IMR-90 (cell line): ENCODE measurements at regions not wholly inside any gene's neighbourhood (a gene's known extent, or its start where the extent isn't known, plus 50 kb on each side); places are given as distances from the start of the nearest gene placed in this dataset.

Source experiments
- ATAC-seq: fragments of 200-7000 bp; cut with Tn5 transposase; 2 replicates; pipeline ENCODE4 v1.9.1; 2020; ENCODE audit warnings: low read depth, mild to moderate bottlenecking, moderate library complexity
- BruUV-seq: library from RNA; stranded (reverse); fragments of 400-500 nt; replicated peaks from 2 replicates; lab custom pipeline; 2021; lab: Mats Ljungman, UMichigan
- CTCF ChIA-PET: fragments of 300-600 bp; formaldehyde crosslinking; extraction: SDS; loops from one replicate; lab custom pipeline; 2021; ENCODE audit warnings: antibody characterized with exemption; lab: Yijun Ruan, JAX
- POLR2A ChIA-PET: fragments of 300-600 bp; sonication (Branson Sonifier 250); formaldehyde crosslinking; loops from one replicate; lab custom pipeline; 2022; ENCODE audit warnings: antibody characterized with exemption; ENCODE audit not compliant: unreplicated experiment; lab: Charles Lee
- DNase-seq: peaks from one replicate; pipeline ENCODE4 v3.0.0; 2013
- H2AFZ ChIP-seq: replicated peaks from 2 replicates; pipeline ENCODE3; 2013; ENCODE audit warnings: low read length, mild to moderate bottlenecking; ENCODE audit not compliant: poor library complexity
- H2AK5ac ChIP-seq: 2 replicates; pipeline ENCODE4 v1.6.1; 2013; ENCODE audit warnings: low read depth, low read length, inconsistent platforms
- H2AK9ac ChIP-seq: replicated peaks from 2 replicates; pipeline ENCODE3; 2013; ENCODE audit warnings: mild to moderate bottlenecking, low read depth, low read length, moderate library complexity; ENCODE audit not compliant: poor library complexity
- H2BK120ac ChIP-seq: 2 replicates; pipeline ENCODE4 v1.6.1; 2013; ENCODE audit warnings: low read depth, low read length, inconsistent platforms
- H2BK15ac ChIP-seq: 3 replicates; pipeline ENCODE4 v1.6.1; 2013; ENCODE audit warnings: low read depth, low read length, inconsistent platforms
- H2BK20ac ChIP-seq: 2 replicates; pipeline ENCODE4 v1.6.1; 2013; ENCODE audit warnings: low read depth, mild to moderate bottlenecking, inconsistent platforms, low read length, moderate library complexity
- H2BK5ac ChIP-seq: 2 replicates; pipeline ENCODE4 v1.6.1; 2013; ENCODE audit warnings: mild to moderate bottlenecking, low read depth, low read length, inconsistent platforms; ENCODE audit not compliant: poor library complexity, severe bottlenecking
- H3K14ac ChIP-seq: replicated peaks from 2 replicates; pipeline ENCODE4 v1.6.1; 2013; ENCODE audit warnings: low read depth, low read length, inconsistent platforms
- H3K18ac ChIP-seq: 2 replicates; pipeline ENCODE4 v1.6.1; 2013; ENCODE audit warnings: low read depth, low read length, control low read depth
- H3K23ac ChIP-seq: 2 replicates; pipeline ENCODE4 v1.6.1; 2013; ENCODE audit warnings: low read depth, low read length, inconsistent platforms
- H3K27ac ChIP-seq: 2 replicates; pipeline ENCODE4 v1.5.1; 2013; ENCODE audit warnings: mild to moderate bottlenecking, control low read depth, low read length; ENCODE audit not compliant: insufficient read depth
- H3K27me3 ChIP-seq: 2 replicates; pipeline ENCODE4 v1.6.1; 2013; ENCODE audit warnings: low read length; ENCODE audit not compliant: control insufficient read depth, insufficient read depth
- H3K36me3 ChIP-seq: 2 replicates; pipeline ENCODE4 v1.6.1; 2013; ENCODE audit warnings: low read length, mixed read lengths; ENCODE audit not compliant: control insufficient read depth, insufficient read depth
- H3K4ac ChIP-seq: 2 replicates; pipeline ENCODE4 v1.6.1; 2013; ENCODE audit warnings: low read depth, low read length, inconsistent platforms
- H3K4me1 ChIP-seq: 2 replicates; pipeline ENCODE4 v1.6.1; 2013; ENCODE audit warnings: low read length, mixed read lengths; ENCODE audit not compliant: control insufficient read depth, insufficient read depth
- H3K4me2 ChIP-seq: 2 replicates; pipeline ENCODE4 v1.6.1; 2013; ENCODE audit warnings: low read depth, mild to moderate bottlenecking, control low read depth, low read length, moderate library complexity
- H3K4me3 ChIP-seq: 2 replicates; pipeline ENCODE4 v1.5.1; 2013; ENCODE audit warnings: low read depth, mild to moderate bottlenecking, control low read depth, low read length, moderate library complexity; ENCODE audit not compliant: insufficient read depth
- H3K56ac ChIP-seq: 2 replicates; pipeline ENCODE4 v1.6.1; 2013; ENCODE audit warnings: low read length, inconsistent platforms; ENCODE audit not compliant: insufficient read depth; ENCODE audit errors: extremely low read depth
- H3K79me1 ChIP-seq, 2 experiments: 2 replicates each; pipeline ENCODE4 v1.6.1; 2013; ENCODE audit warnings: low read length in 2 of 2, inconsistent platforms in 1 of 2, low read depth in 1 of 2
- H3K9ac ChIP-seq: 2 replicates; pipeline ENCODE4 v1.6.1; 2013; ENCODE audit warnings: low read depth, low read length, control low read depth
- H3K9me1 ChIP-seq: 2 replicates; pipeline ENCODE4 v1.6.1; 2013; ENCODE audit warnings: low read length, inconsistent platforms; ENCODE audit not compliant: insufficient read depth
- H3K9me3 ChIP-seq: 2 replicates; pipeline ENCODE4 v1.6.1; 2013; ENCODE audit warnings: low read length; ENCODE audit not compliant: control insufficient read depth, insufficient read depth
- H4K20me1 ChIP-seq: 2 replicates; pipeline ENCODE4 v1.6.1; 2013; ENCODE audit warnings: low read length, inconsistent platforms; ENCODE audit not compliant: insufficient read depth
- H4K5ac ChIP-seq: 2 replicates; pipeline ENCODE4 v1.6.1; 2013; ENCODE audit warnings: mild to moderate bottlenecking, low read depth, low read length, control low read depth
- H4K8ac ChIP-seq, 2 experiments: 2 replicates each; pipeline ENCODE4 v1.6.1; 2013; ENCODE audit warnings: low read depth in 2 of 2, low read length in 2 of 2, control low read depth in 1 of 2, inconsistent platforms in 1 of 2
- H4K91ac ChIP-seq: 2 replicates; pipeline ENCODE4 v1.6.1; 2013; ENCODE audit warnings: low read depth, low read length, inconsistent platforms; ENCODE audit not compliant: insufficient read depth
- BHLHE40 ChIP-seq: fragments of 150-350 bp; IDR thresholded peaks from 2 replicates; pipeline ENCODE4 v1.6.1; 2016; ENCODE audit warnings: mild to moderate bottlenecking, low read depth, low read length
- CEBPB ChIP-seq: IDR thresholded peaks from 2 replicates; pipeline ENCODE4 v1.6.1; 2012; ENCODE audit warnings: low read depth, low read length, improper control_type of control experiment
- CHD1 ChIP-seq: IDR thresholded peaks from 2 replicates; pipeline ENCODE4 v1.6.1; 2012; ENCODE audit warnings: low read depth, low read length, improper control_type of control experiment
- ELK1 ChIP-seq: fragments of 150-350 bp; IDR thresholded peaks from 2 replicates; pipeline ENCODE4 v1.6.1; 2016; ENCODE audit warnings: low read depth, mild to moderate bottlenecking, low read length, moderate library complexity, borderline replicate concordance
- FOS ChIP-seq: fragments of 150-350 bp; IDR thresholded peaks from 2 replicates; pipeline ENCODE4 v1.6.1; 2016; ENCODE audit warnings: low read depth, low read length
- MAFK ChIP-seq: IDR thresholded peaks from 2 replicates; pipeline ENCODE4 v1.6.1; 2012; ENCODE audit warnings: low read depth, low read length, improper control_type of control experiment
- MAZ ChIP-seq: IDR thresholded peaks from 2 replicates; pipeline ENCODE4 v1.6.1; 2012; ENCODE audit warnings: low read depth, mild to moderate bottlenecking, low read length, improper control_type of control experiment, moderate library complexity, borderline replicate concordance
- MXI1 ChIP-seq: IDR thresholded peaks from 2 replicates; pipeline ENCODE4 v1.6.1; 2012; ENCODE audit warnings: low read depth, mild to moderate bottlenecking, low read length, moderate library complexity, borderline replicate concordance
- NFE2L2 ChIP-seq: fragments of 150-350 bp; IDR thresholded peaks from 2 replicates; pipeline ENCODE4 v1.6.1; 2016; ENCODE audit warnings: low read depth, mild to moderate bottlenecking, low read length
- POLR2A ChIP-seq: IDR thresholded peaks from 2 replicates; pipeline ENCODE4 v1.6.1; 2012; ENCODE audit warnings: mild to moderate bottlenecking, low read depth, low read length
- RAD21 ChIP-seq: IDR thresholded peaks from 2 replicates; pipeline ENCODE4 v1.6.1; 2012; ENCODE audit warnings: low read length, improper control_type of control experiment
- RCOR1 ChIP-seq: IDR thresholded peaks from 2 replicates; pipeline ENCODE4 v1.6.1; 2012; ENCODE audit warnings: mild to moderate bottlenecking, low read length, improper control_type of control experiment; ENCODE audit not compliant: insufficient replicate concordance
- RFX5 ChIP-seq: IDR thresholded peaks from 2 replicates; pipeline ENCODE4 v1.8.0; 2012; ENCODE audit warnings: low read depth, mild to moderate bottlenecking, low read length, moderate library complexity
- SMC3 ChIP-seq: fragments of 150-350 bp; IDR thresholded peaks from 2 replicates; pipeline ENCODE4 v1.6.1; 2016; ENCODE audit warnings: low read depth, mild to moderate bottlenecking, antibody characterized with exemption, low read length, moderate library complexity
- USF2 ChIP-seq: fragments of 150-350 bp; IDR thresholded peaks from 2 replicates; pipeline ENCODE4 v1.6.1; 2017; ENCODE audit warnings: mild to moderate bottlenecking, antibody characterized with exemption, low read length, low read depth
- WGBS, 2 experiments: methylation state at CpG; one replicate each; pipeline versions ENCODE4 v1.1.5 to v1.1.7; 2013; ENCODE audit warnings: missing lambda C conversion rate in 2 of 2; ENCODE audit not compliant: insufficient read length in 1 of 2; ENCODE audit errors: extremely low coverage in 2 of 2; 5-methylcytosine and 5-hydroxymethylcytosine counted together
- dilution Hi-C: fragments of 300-500 bp; cut with HindIII; formaldehyde crosslinking; loops from one replicate; pipeline ENCODE4 v1.14.3; 2018; ENCODE audit warnings: low sequenced_read_pairs; ENCODE audit not compliant: unreplicated experiment
- in situ Hi-C: fragments of 300-500 bp; cut with MboI; formaldehyde crosslinking; loops from 3 replicates; pipeline ENCODE4 v1.14.3; 2019; ENCODE audit warnings: low sequenced_read_pairs, inconsistent platforms, mixed read lengths
- intact Hi-C: fragments of 100-400 bp; cut with micrococcal nuclease; formaldehyde crosslinking; loops from 2 replicates; pipeline ENCODE4 v1.10.0; 2022

- Histone ChIP-seq H3K9ac (peak overlapping the region; percentile 80), H2BK120ac (peak overlapping the region; percentile 44), H3K23ac (peak overlapping the region; percentile 70), H3K18ac (peak overlapping the region; percentile 5; the same call in 1 of the 2 replicates), H3K27me3 (no peaks in the 10 kb centered on the region), H2BK20ac (no peak overlapping the region), H3K79me1 (no peaks in the 10 kb centered on the region; a peak in 1 of 4 replicates), H3K36me3 (no peaks in the 10 kb centered on the region), H3K4ac (peak overlapping the region; percentile 44), H4K5ac (peak overlapping the region; percentile 41; the same call in 1 of the 2 replicates), H2AK9ac (peak overlapping the region; percentile 28), H2AFZ (peak overlapping the region; percentile 92), H3K4me3 (peak overlapping the region; percentile 55), H3K9me1 (no peaks in the 10 kb centered on the region), H3K27ac (peak overlapping the region; percentile 44), H3K56ac (peak overlapping the region; percentile 72; the same call in 1 of the 2 replicates), H3K4me2 (peak overlapping the region; percentile 68), H2BK5ac (no peak overlapping the region), H3K9me3 (no peaks in the 10 kb centered on the region), H4K91ac (peak overlapping the region; percentile 58), H2BK15ac (no peak overlapping the region; the same call in 2 of the 3 replicates), H4K20me1 (no peaks in the 10 kb centered on the region), H3K4me1 (no peaks in the 10 kb centered on the region), H3K14ac (peak overlapping the region; percentile 23), H2AK5ac (no peak overlapping the region), H4K8ac (peak overlapping the region; percentile 73 to 99)
- ChIA-PET CTCF (no interaction called here), POLR2A (no interaction called here)
- in situ Hi-C loops = no loop called here
- 30% methylated on average over 2 of the region's 33 CpGs; no CpG with 5 or more reads in 1 of the 2 experiments for WGBS, 2 experiments
- ATAC-seq (peak; percentile 69), DNase-seq (peak; percentile 20)
- intact Hi-C loops = loop anchor here (5.0 kb wide), 2 partner anchors 73 to 98 kb away; partner anchors contain the start of gene INSIG2
- dilution Hi-C loops = no loop called here
- BruUV-seq = no TSS peak
- TF ChIP-seq SMC3 = no peak
- no peak for TF ChIP-seq USF2
- no peak for TF ChIP-seq RCOR1
- no peak for TF ChIP-seq CHD1
- no peak for TF ChIP-seq BHLHE40
- no peak for TF ChIP-seq ELK1
- TF ChIP-seq POLR2A = no peak
- no peak for TF ChIP-seq MAZ
- TF ChIP-seq MXI1 = no peak
- no peak for TF ChIP-seq RFX5
- TF ChIP-seq MAFK = no peak
- TF ChIP-seq FOS = no peak
- no peak for TF ChIP-seq CEBPB
- no peak for TF ChIP-seq NFE2L2
- TF ChIP-seq RAD21 = no peak
Measured at GRCh38 chr2:118185210-118186109, 97.2 kb downstream of the INSIG2 start.
